GM03348 (cell line): ENCODE measurements at regions not wholly inside any gene's neighbourhood (a gene's known extent, or its start where the extent isn't known, plus 50 kb on each side); places are given as distances from the start of the nearest gene placed in this dataset.

ENCODE experiments used
- DNase-seq: peaks from one replicate; pipeline ENCODE4 v3.0.0; 2012; ENCODE audit warnings: low spot score

GRCh38 chr11:69365558-69365957 lies 71.6 kb downstream of the MYEOV start:
- DNase-seq: no peak

GRCh38 chr11:69366591-69366990 lies 72.6 kb downstream of the MYEOV start:
- no peak for DNase-seq

GRCh38 chr11:69367211-69367964 lies 73.4 kb downstream of the MYEOV start:
- DNase-seq: no peak

- DNase-seq: no peak
Observed at GRCh38 chr11:69368119-69368880, 74.3 kb downstream of the MYEOV start.

GRCh38 chr11:69369210-69369825 lies 75.4 kb downstream of the MYEOV start:
- no peak for DNase-seq

GRCh38 chr11:69369945-69370344 lies 76.0 kb downstream of the MYEOV start:
- no peak for DNase-seq

- DNase-seq: no peak
Observed at GRCh38 chr11:69370984-69371709, 77.2 kb downstream of the MYEOV start.

- DNase-seq: no peak
Observed at GRCh38 chr11:69371731-69372588, 78.0 kb downstream of the MYEOV start.

- DNase-seq: no peak
Observed at GRCh38 chr11:69372589-69373250, 78.8 kb downstream of the MYEOV start.

- no peak for DNase-seq
Observed at GRCh38 chr11:69373251-69373635, 79.3 kb downstream of the MYEOV start.

GRCh38 chr11:69374110-69374945 lies 80.4 kb downstream of the MYEOV start:
- DNase-seq: no peak

- no peak for DNase-seq
Observed at GRCh38 chr11:69374946-69375310, 81.0 kb downstream of the MYEOV start.

- no peak for DNase-seq
Observed at GRCh38 chr11:69375316-69376154, 81.6 kb downstream of the MYEOV start.

GRCh38 chr11:69376155-69377028 lies 82.4 kb downstream of the MYEOV start:
- no peak for DNase-seq

GRCh38 chr11:69377029-69377952 lies 83.3 kb downstream of the MYEOV start:
- no peak for DNase-seq

- no peak for DNase-seq
Observed at GRCh38 chr11:69377953-69378302, 84.0 kb downstream of the MYEOV start.
